ENCODE measurements at regions not wholly inside any gene's neighbourhood (a gene's known extent, or its start where the extent isn't known, plus 50 kb on each side); places are given as distances from the start of the nearest gene placed in this dataset.

- in situ Hi-C loops (cut with MboI; ENCODE audit: low pct_unique_long_range_greater_than_20kb, low sequenced_read_pairs, unreplicated experiment) = no loop called here
- TF ChIP-seq, protein P1, sequence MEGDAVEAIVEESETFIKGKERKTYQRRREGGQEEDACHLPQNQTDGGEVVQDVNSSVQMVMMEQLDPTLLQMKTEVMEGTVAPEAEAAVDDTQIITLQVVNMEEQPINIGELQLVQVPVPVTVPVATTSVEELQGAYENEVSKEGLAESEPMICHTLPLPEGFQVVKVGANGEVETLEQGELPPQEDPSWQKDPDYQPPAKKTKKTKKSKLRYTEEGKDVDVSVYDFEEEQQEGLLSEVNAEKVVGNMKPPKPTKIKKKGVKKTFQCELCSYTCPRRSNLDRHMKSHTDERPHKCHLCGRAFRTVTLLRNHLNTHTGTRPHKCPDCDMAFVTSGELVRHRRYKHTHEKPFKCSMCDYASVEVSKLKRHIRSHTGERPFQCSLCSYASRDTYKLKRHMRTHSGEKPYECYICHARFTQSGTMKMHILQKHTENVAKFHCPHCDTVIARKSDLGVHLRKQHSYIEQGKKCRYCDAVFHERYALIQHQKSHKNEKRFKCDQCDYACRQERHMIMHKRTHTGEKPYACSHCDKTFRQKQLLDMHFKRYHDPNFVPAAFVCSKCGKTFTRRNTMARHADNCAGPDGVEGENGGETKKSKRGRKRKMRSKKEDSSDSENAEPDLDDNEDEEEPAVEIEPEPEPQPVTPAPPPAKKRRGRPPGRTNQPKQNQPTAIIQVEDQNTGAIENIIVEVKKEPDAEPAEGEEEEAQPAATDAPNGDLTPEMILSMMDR (IDR thresholded peaks at IDR 0.05; ENCODE audit: extremely low read depth, insufficient read depth, missing control alignments) = no peak
- DNase-seq (ENCODE audit: low spot score) = no peak
Observed at GRCh38 chr13:53204598-53204997, 176.0 kb downstream of the OLFM4 start.

DNA sequence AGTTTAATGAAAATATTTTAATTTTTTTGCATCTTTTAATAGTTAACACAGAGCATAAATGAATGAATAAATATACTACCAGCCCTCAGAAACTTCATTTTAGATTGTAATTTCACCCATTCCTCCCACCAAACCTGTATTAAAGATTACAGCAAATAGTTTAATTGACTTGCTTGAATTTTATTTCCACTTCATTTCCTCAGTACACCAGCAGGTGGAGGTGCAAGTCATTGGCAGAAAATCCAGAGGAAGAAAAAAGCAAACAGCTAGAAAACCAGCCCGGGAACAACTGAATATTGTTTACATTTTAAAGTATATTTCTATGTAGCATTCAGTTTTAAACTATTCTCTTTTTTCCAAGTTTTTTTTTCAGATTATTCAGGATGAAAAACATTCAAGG is 177.8 kb downstream of the OLFM4 start:
- TF ChIP-seq, protein P1 (IDR thresholded peaks at IDR 0.05; ENCODE audit: extremely low read depth, insufficient read depth, missing control alignments) = peak; percentile 29
- DNase-seq (ENCODE audit: low spot score) = no peak
- in situ Hi-C loops (cut with MboI; ENCODE audit: low pct_unique_long_range_greater_than_20kb, low sequenced_read_pairs, unreplicated experiment) = no loop called here

DNA sequence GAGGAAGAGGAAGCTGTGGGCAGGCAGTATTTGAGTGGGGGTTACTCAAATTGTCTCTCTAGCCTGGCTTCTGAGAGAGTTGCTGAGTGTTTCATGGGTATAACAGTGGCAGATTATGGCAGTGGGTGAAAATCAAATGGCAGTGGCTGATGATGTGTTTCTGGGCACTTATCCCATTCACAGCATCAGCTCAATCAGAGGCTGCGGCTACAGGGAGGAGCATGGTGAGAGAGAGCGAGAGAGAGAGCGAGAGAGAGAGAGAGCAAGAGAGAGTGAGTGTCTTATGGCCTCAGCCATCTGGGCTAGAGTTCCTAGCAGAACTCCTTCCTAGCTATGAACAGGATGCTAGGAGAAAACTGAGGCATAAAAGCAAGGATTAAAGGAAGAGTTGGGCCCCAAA is 178.9 kb downstream of the OLFM4 start:
- DNase-seq (ENCODE audit: low spot score) = no peak
- in situ Hi-C loops (cut with MboI; ENCODE audit: low pct_unique_long_range_greater_than_20kb, low sequenced_read_pairs, unreplicated experiment) = no loop called here
- TF ChIP-seq, protein P1 (IDR thresholded peaks at IDR 0.05; ENCODE audit: extremely low read depth, insufficient read depth, missing control alignments) = no peak

GRCh38 chr13:53214433-53214832 is 185.8 kb downstream of the OLFM4 start:
- DNase-seq (ENCODE audit: low spot score) = no peak
- TF ChIP-seq, protein P1 (IDR thresholded peaks at IDR 0.05; ENCODE audit: extremely low read depth, insufficient read depth, missing control alignments) = no peak
- in situ Hi-C loops (cut with MboI; ENCODE audit: low pct_unique_long_range_greater_than_20kb, low sequenced_read_pairs, unreplicated experiment) = no loop called here

DNA sequence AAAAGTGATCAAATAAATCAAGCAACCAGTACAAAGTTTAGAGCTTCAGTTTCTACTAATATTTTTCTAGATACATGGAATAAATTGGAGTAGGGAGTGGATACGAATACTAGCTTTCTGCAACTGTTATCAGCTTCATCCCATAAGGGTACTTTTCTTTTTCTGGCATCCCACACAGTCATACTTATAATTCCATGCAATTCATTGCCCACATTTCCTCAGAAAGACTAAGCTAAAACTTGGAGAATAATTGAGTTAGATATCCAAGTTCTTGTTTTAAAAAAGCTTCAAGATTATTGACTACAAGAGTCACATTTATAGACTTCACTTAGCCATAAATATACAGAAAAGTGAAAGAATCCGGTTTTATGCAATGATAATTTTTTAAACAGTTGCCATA is 186.9 kb downstream of the OLFM4 start:
- no peak for DNase-seq (ENCODE audit: low spot score)
- TF ChIP-seq, protein P1 (IDR thresholded peaks at IDR 0.05; ENCODE audit: extremely low read depth, insufficient read depth, missing control alignments) = no peak
- in situ Hi-C loops (cut with MboI; ENCODE audit: low pct_unique_long_range_greater_than_20kb, low sequenced_read_pairs, unreplicated experiment) = no loop called here

GRCh38 chr13:53216773-53217172 is 188.2 kb downstream of the OLFM4 start:
- in situ Hi-C loops (cut with MboI; ENCODE audit: low pct_unique_long_range_greater_than_20kb, low sequenced_read_pairs, unreplicated experiment) = no loop called here
- no peak for DNase-seq (ENCODE audit: low spot score)
- TF ChIP-seq, protein P1 (IDR thresholded peaks at IDR 0.05; ENCODE audit: extremely low read depth, insufficient read depth, missing control alignments) = no peak

- in situ Hi-C loops (cut with MboI; ENCODE audit: low pct_unique_long_range_greater_than_20kb, low sequenced_read_pairs, unreplicated experiment) = no loop called here
- no peak for DNase-seq (ENCODE audit: low spot score)
- TF ChIP-seq, protein P1 (IDR thresholded peaks at IDR 0.05; ENCODE audit: extremely low read depth, insufficient read depth, missing control alignments) = no peak
Observed at GRCh38 chr13:53217194-53217593, 188.6 kb downstream of the OLFM4 start.

Data from GM13977 (cell line).